HEK293 (cell line): ENCODE measurements at regions not wholly inside any gene's neighbourhood (a gene's known extent, or its start where the extent isn't known, plus 50 kb on each side); places are given as distances from the start of the nearest gene placed in this dataset.

Experiments
- CTCF ChIA-PET: fragments of 350-600 bp; formaldehyde crosslinking; extraction: SDS; loops from one replicate; lab custom pipeline; 2021; ENCODE audit warnings: antibody characterized with exemption; lab: Yijun Ruan, JAX
- POLR2A ChIA-PET: fragments of 300-600 bp; formaldehyde crosslinking; extraction: SDS; loops from one replicate; lab custom pipeline; 2020; ENCODE audit warnings: antibody characterized with exemption, inconsistent platforms; lab: Yijun Ruan, JAX
- H3K27ac ChIP-seq: fragments of 200-500 bp; sonication (Bioruptor generic); 2 replicates; pipeline ENCODE4 v1.5.1; 2014; ENCODE audit warnings: low read depth, low read length, control low read depth, inconsistent platforms; ENCODE audit errors: extremely low read depth
- H3K36me3 ChIP-seq, 2 experiments: fragments of 200-500 bp in 1 of 2; sonication (Bioruptor generic) in 1 of 2; 1 replicate in 1 of 2; 2 replicates in 1 of 2; pipeline ENCODE4 v1.5.1; 2014 to 2017; ENCODE audit warnings: inconsistent platforms in 2 of 2, low read length in 2 of 2; ENCODE audit not compliant: control insufficient read depth in 2 of 2, insufficient read depth in 1 of 2
- H3K4me1 ChIP-seq: fragments of 200-500 bp; sonication (Bioruptor generic); 2 replicates; pipeline ENCODE4 v1.5.1; 2014; ENCODE audit warnings: mild to moderate bottlenecking, low read length, inconsistent platforms; ENCODE audit not compliant: control insufficient read depth, insufficient read depth
- H3K4me3 ChIP-seq: 2 replicates; pipeline ENCODE4 v1.5.1; 2011; ENCODE audit warnings: low read depth, mild to moderate bottlenecking, control low read depth, low read length, moderate library complexity
- H3K9me3 ChIP-seq: fragments of 200-500 bp; sonication (Bioruptor generic); 2 replicates; pipeline ENCODE4 v1.5.1; 2014; ENCODE audit warnings: low read depth, low read length, inconsistent platforms; ENCODE audit not compliant: control insufficient read depth, insufficient read depth
- GLIS1 ChIP-seq: fragments of 450-650 bp; formaldehyde crosslinking; IDR thresholded peaks from 2 replicates; pipeline ENCODE4 v1.5.1; 2016; ENCODE audit warnings: missing biosample characterization, missing genetic modification characterization
- KLF16 ChIP-seq: fragments of 450-650 bp; formaldehyde crosslinking; IDR thresholded peaks from 2 replicates; pipeline ENCODE4 v1.5.1; 2017; ENCODE audit warnings: missing biosample characterization, missing genetic modification characterization
- KLF8 ChIP-seq: fragments of 450-650 bp; formaldehyde crosslinking; IDR thresholded peaks from 2 replicates; pipeline ENCODE4 v1.5.1; 2016; ENCODE audit warnings: missing biosample characterization, missing genetic modification characterization
- SP7 ChIP-seq: fragments of 450-650 bp; formaldehyde crosslinking; IDR thresholded peaks from 2 replicates; pipeline ENCODE4 v1.5.1; 2016; ENCODE audit warnings: missing biosample characterization, missing genetic modification characterization
- ZBTB20 ChIP-seq: fragments of 450-650 bp; formaldehyde crosslinking; IDR thresholded peaks from 2 replicates; pipeline ENCODE4 v1.5.1; 2016; ENCODE audit warnings: missing biosample characterization, missing genetic modification characterization
- ZBTB8A ChIP-seq: fragments of 450-650 bp; formaldehyde crosslinking; IDR thresholded peaks from 2 replicates; pipeline ENCODE4 v1.5.1; 2016; ENCODE audit warnings: missing biosample characterization, missing genetic modification characterization
- ZFP37 ChIP-seq: fragments of 450-650 bp; formaldehyde crosslinking; IDR thresholded peaks from 2 replicates; pipeline ENCODE4 v1.5.1; 2016; ENCODE audit warnings: missing biosample characterization, missing genetic modification characterization
- ZNF138 ChIP-seq: fragments of 450-650 bp; formaldehyde crosslinking; IDR thresholded peaks from 2 replicates; pipeline ENCODE4 v1.5.1; 2016; ENCODE audit warnings: missing biosample characterization, missing genetic modification characterization, borderline replicate concordance
- ZNF19 ChIP-seq: fragments of 450-650 bp; formaldehyde crosslinking; IDR thresholded peaks from 2 replicates; pipeline ENCODE4; 2016; ENCODE audit warnings: missing biosample characterization, missing genetic modification characterization, low read depth
- ZNF302 ChIP-seq: fragments of 450-650 bp; formaldehyde crosslinking; IDR thresholded peaks from 2 replicates; pipeline ENCODE4 v1.5.1; 2016; ENCODE audit warnings: missing biosample characterization, missing genetic modification characterization, low read depth
- ZNF335 ChIP-seq: fragments of 450-650 bp; formaldehyde crosslinking; conservative IDR thresholded peaks from 2 replicates; pipeline ENCODE4 v1.5.1; 2016; ENCODE audit warnings: missing biosample characterization, missing genetic modification characterization
- ZNF529 ChIP-seq: fragments of 450-650 bp; formaldehyde crosslinking; IDR thresholded peaks from 2 replicates; pipeline ENCODE4 v1.5.1; 2017; ENCODE audit warnings: missing genetic modification characterization, missing biosample characterization; ENCODE audit not compliant: insufficient replicate concordance
- ZNF571 ChIP-seq: fragments of 450-650 bp; formaldehyde crosslinking; IDR thresholded peaks from 2 replicates; pipeline ENCODE4 v1.5.0; 2017; ENCODE audit warnings: missing biosample characterization, missing genetic modification characterization
- ZNF600 ChIP-seq: fragments of 450-650 bp; formaldehyde crosslinking; IDR thresholded peaks from 2 replicates; pipeline ENCODE4 v1.5.1; 2016; ENCODE audit warnings: missing biosample characterization, missing genetic modification characterization
- ZNF621 ChIP-seq: fragments of 450-650 bp; formaldehyde crosslinking; IDR thresholded peaks from 2 replicates; pipeline ENCODE4 v1.5.1; 2017; ENCODE audit warnings: missing biosample characterization, missing genetic modification characterization
- ZNF629 ChIP-seq: fragments of 450-650 bp; formaldehyde crosslinking; IDR thresholded peaks from 2 replicates; pipeline ENCODE4 v1.5.1; 2017; ENCODE audit warnings: missing biosample characterization, missing genetic modification characterization
- ZNF785 ChIP-seq: fragments of 450-650 bp; formaldehyde crosslinking; IDR thresholded peaks from 2 replicates; pipeline ENCODE4 v1.5.1; 2016; ENCODE audit warnings: missing biosample characterization, missing genetic modification characterization
- TF ChIP-seq, protein P1 (sequence below): fragments of 450-650 bp; formaldehyde crosslinking; IDR thresholded peaks from 2 replicates; pipeline ENCODE4 v1.5.1; 2016; ENCODE audit warnings: missing biosample characterization, missing genetic modification characterization, borderline replicate concordance
- TF ChIP-seq, protein P2 (sequence below): fragments of 450-650 bp; formaldehyde crosslinking; IDR thresholded peaks from 2 replicates; pipeline ENCODE4 v1.5.1; 2016; ENCODE audit warnings: missing biosample characterization, missing genetic modification characterization
- TF ChIP-seq, protein P3 (sequence below): fragments of 450-650 bp; formaldehyde crosslinking; IDR thresholded peaks from 2 replicates; pipeline ENCODE4 v1.5.1; 2016; ENCODE audit warnings: missing biosample characterization, missing genetic modification characterization
- TF ChIP-seq, protein P4 (sequence below): fragments of 450-650 bp; formaldehyde crosslinking; IDR thresholded peaks from 2 replicates; pipeline ENCODE4 v1.5.1; 2016; ENCODE audit warnings: missing biosample characterization, missing genetic modification characterization, low read depth
- TF ChIP-seq, protein P5 (sequence below): fragments of 450-650 bp; formaldehyde crosslinking; IDR thresholded peaks from 2 replicates; pipeline ENCODE4 v1.5.1; 2016; ENCODE audit warnings: missing biosample characterization, missing genetic modification characterization, low read depth
- TF ChIP-seq, protein P6 (sequence below): fragments of 450-650 bp; formaldehyde crosslinking; IDR thresholded peaks from 2 replicates; pipeline ENCODE4 v1.5.1; 2016; ENCODE audit warnings: missing biosample characterization, missing genetic modification characterization

DNA sequence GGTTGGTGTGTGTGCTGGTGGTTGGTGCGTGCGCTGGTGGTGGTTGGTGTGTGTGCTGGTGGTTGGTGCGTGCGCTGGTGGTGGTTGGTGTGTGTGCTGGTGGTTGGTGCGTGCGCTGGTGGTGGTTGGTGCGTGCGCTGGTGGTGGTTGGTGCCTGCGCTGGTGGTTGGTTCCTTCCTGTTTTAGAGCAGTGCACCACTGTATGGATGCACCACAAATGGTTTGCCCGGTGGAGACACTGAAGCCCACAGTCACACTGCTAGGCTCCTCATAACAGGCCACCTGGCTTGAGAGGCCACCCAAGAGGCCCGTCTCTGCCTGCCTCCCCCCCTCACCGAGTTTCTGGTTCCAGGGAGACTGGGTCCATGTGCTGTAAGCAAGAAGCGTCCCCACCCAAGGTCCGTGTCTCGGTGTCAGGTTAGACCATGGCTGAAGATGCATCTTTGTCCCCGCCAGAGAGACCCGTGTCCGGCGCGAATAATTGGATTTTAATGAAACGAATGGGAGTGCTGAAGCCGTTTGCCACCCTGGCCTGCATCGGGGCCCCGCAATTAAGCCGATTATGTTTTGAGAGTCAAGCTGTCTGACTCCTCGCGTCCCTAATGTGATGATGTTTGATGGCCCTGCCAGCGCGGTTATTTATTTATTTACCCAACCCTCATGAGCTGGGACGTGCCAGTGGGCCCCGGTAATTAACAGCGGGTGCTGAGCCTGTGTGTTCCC, 161.3 kb upstream of the GSE1 start (continued):
- peak; percentile 43; the same call in 1 of the 2 replicates for TF ChIP-seq ZNF629 (tag by site-specific recombination)
- TF ChIP-seq, protein P1, sequence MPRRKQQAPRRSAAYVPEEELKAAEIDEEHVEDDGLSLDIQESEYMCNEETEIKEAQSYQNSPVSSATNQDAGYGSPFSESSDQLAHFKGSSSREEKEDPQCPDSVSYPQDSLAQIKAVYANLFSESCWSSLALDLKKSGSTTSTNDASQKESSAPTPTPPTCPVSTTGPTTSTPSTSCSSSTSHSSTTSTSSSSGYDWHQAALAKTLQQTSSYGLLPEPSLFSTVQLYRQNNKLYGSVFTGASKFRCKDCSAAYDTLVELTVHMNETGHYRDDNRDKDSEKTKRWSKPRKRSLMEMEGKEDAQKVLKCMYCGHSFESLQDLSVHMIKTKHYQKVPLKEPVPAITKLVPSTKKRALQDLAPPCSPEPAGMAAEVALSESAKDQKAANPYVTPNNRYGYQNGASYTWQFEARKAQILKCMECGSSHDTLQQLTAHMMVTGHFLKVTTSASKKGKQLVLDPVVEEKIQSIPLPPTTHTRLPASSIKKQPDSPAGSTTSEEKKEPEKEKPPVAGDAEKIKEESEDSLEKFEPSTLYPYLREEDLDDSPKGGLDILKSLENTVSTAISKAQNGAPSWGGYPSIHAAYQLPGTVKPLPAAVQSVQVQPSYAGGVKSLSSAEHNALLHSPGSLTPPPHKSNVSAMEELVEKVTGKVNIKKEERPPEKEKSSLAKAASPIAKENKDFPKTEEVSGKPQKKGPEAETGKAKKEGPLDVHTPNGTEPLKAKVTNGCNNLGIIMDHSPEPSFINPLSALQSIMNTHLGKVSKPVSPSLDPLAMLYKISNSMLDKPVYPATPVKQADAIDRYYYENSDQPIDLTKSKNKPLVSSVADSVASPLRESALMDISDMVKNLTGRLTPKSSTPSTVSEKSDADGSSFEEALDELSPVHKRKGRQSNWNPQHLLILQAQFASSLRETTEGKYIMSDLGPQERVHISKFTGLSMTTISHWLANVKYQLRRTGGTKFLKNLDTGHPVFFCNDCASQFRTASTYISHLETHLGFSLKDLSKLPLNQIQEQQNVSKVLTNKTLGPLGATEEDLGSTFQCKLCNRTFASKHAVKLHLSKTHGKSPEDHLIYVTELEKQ (tag by site-specific recombination), result peak; percentile 55; the same call in 1 of the 2 replicates
- TF ChIP-seq GLIS1, result peak; percentile 48
- TF ChIP-seq ZNF600 (tag by site-specific recombination), result 0 out of 2 replicates have a peak, but pooled peaks have one; percentile 17
- TF ChIP-seq ZNF785 (tag by site-specific recombination), result no peak
- TF ChIP-seq, protein P2, sequence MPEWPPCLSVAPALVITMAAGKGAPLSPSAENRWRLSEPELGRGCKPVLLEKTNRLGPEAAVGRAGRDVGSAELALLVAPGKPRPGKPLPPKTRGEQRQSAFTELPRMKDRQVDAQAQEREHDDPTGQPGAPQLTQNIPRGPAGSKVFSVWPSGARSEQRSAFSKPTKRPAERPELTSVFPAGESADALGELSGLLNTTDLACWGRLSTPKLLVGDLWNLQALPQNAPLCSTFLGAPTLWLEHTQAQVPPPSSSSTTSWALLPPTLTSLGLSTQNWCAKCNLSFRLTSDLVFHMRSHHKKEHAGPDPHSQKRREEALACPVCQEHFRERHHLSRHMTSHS, result peak; percentile 59; the same call in 1 of the 2 replicates
- TF ChIP-seq ZBTB8A (tag by site-specific recombination), result peak; percentile 50
- peak; percentile 71 for TF ChIP-seq SP7 (tag by site-specific recombination)
- no peak for TF ChIP-seq KLF16 (tag by site-specific recombination)
- TF ChIP-seq, all 188 proteins: peak for 19

DNA sequence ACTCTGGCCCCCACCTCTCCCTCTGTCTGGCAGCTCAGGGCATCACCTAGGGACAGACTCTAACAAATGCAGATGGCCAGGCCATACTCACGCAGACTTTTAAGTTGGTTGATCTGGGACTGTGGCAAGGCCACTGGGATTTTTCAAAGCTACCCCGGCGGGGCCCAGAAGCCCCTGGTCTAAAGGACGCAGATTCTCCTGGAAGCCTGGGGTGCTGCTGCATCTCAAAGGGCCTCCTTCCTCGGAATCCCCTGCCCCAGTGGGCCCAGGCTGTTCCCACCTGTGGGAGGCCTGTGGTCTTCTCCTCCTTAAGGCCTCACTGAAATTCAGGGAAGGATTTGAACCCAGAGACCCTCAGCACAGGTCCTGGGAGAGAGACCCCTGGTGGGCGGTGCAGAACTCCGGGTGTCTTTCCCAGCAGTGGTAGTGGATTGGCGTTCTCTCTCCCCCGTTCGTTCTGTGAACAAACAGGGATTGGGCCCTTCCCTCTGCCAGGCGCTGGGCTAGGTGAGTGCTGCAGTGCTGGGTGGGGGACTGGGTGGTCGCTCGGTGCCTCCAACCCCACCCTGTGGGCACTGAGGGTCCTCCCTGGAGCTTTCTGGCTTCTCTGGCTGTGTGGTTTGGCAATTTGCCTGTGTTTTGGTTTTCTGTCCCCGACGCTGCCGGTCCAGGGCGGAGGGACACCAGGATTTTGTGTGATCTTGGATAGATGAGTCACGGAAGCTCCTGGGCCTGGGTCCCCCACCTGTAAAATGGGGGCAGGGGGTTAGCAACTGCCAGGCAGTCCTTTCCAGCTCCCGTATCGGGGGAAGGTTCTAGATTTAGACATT, 160.5 kb upstream of the GSE1 start:
- CTCF ChIA-PET, result interaction anchor here (0.6 to 1.4 kb wide), 5 partner anchors 13 to 183 kb away, joined by 3 to 7 read pairs (median 4); no protein-coding TSS in a partner anchor
- Histone ChIP-seq H3K9me3 (no peaks in the 10 kb centered on the region), H3K36me3 (no peaks in the 10 kb centered on the region), H3K4me1 (peaks cover 8% of the 10 kb centered on the region; the same call in 1 of the 2 replicates), H3K27ac (no peak overlapping the region; the same call in 1 of the 2 replicates), H3K4me3 (no peak overlapping the region)
- POLR2A ChIA-PET, result no interaction called here
- TF ChIP-seq, protein P3, sequence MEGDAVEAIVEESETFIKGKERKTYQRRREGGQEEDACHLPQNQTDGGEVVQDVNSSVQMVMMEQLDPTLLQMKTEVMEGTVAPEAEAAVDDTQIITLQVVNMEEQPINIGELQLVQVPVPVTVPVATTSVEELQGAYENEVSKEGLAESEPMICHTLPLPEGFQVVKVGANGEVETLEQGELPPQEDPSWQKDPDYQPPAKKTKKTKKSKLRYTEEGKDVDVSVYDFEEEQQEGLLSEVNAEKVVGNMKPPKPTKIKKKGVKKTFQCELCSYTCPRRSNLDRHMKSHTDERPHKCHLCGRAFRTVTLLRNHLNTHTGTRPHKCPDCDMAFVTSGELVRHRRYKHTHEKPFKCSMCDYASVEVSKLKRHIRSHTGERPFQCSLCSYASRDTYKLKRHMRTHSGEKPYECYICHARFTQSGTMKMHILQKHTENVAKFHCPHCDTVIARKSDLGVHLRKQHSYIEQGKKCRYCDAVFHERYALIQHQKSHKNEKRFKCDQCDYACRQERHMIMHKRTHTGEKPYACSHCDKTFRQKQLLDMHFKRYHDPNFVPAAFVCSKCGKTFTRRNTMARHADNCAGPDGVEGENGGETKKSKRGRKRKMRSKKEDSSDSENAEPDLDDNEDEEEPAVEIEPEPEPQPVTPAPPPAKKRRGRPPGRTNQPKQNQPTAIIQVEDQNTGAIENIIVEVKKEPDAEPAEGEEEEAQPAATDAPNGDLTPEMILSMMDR, result peak; percentile 59
- TF ChIP-seq ZBTB20 (tag by site-specific recombination) (peak; percentile 25; the same call in 1 of the 2 replicates), ZNF138 (no peak), ZNF302 (tag by site-specific recombination) (no peak), KLF8 (no peak), ZNF19 (tag by site-specific recombination) (no peak), ZNF335 (tag by site-specific recombination) (no peak), ZNF621 (tag by site-specific recombination) (no peak), ZNF529 (no peak), ZNF571 (tag by site-specific recombination) (no peak), ZFP37 (tag by site-specific recombination) (no peak)
- TF ChIP-seq, protein P4, sequence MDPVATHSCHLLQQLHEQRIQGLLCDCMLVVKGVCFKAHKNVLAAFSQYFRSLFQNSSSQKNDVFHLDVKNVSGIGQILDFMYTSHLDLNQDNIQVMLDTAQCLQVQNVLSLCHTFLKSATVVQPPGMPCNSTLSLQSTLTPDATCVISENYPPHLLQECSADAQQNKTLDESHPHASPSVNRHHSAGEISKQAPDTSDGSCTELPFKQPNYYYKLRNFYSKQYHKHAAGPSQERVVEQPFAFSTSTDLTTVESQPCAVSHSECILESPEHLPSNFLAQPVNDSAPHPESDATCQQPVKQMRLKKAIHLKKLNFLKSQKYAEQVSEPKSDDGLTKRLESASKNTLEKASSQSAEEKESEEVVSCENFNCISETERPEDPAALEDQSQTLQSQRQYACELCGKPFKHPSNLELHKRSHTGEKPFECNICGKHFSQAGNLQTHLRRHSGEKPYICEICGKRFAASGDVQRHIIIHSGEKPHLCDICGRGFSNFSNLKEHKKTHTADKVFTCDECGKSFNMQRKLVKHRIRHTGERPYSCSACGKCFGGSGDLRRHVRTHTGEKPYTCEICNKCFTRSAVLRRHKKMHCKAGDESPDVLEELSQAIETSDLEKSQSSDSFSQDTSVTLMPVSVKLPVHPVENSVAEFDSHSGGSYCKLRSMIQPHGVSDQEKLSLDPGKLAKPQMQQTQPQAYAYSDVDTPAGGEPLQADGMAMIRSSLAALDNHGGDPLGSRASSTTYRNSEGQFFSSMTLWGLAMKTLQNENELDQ (tag by site-specific recombination), result no peak
- TF ChIP-seq, protein P5, sequence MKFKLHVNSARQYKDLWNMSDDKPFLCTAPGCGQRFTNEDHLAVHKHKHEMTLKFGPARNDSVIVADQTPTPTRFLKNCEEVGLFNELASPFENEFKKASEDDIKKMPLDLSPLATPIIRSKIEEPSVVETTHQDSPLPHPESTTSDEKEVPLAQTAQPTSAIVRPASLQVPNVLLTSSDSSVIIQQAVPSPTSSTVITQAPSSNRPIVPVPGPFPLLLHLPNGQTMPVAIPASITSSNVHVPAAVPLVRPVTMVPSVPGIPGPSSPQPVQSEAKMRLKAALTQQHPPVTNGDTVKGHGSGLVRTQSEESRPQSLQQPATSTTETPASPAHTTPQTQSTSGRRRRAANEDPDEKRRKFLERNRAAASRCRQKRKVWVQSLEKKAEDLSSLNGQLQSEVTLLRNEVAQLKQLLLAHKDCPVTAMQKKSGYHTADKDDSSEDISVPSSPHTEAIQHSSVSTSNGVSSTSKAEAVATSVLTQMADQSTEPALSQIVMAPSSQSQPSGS (tag by site-specific recombination), result no peak
- TF ChIP-seq, protein P6, sequence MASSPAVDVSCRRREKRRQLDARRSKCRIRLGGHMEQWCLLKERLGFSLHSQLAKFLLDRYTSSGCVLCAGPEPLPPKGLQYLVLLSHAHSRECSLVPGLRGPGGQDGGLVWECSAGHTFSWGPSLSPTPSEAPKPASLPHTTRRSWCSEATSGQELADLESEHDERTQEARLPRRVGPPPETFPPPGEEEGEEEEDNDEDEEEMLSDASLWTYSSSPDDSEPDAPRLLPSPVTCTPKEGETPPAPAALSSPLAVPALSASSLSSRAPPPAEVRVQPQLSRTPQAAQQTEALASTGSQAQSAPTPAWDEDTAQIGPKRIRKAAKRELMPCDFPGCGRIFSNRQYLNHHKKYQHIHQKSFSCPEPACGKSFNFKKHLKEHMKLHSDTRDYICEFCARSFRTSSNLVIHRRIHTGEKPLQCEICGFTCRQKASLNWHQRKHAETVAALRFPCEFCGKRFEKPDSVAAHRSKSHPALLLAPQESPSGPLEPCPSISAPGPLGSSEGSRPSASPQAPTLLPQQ, result peak; percentile 11; the same call in 1 of the 2 replicates
